ENCODE measurements at regions not wholly inside any gene's neighbourhood (a gene's known extent, or its start where the extent isn't known, plus 50 kb on each side); places are given as distances from the start of the nearest gene placed in this dataset.

- Histone ChIP-seq H3K27ac (no peak overlapping the region), H3K36me3 (ENCODE audit: low read depth, missing control alignments) (no peaks in the 10 kb centered on the region), H3K9me3 (no peaks in the 10 kb centered on the region), H3K27me3 (no peaks in the 10 kb centered on the region), H3K4me3 (no peak overlapping the region), H3K4me1 (no peaks in the 10 kb centered on the region)
- 82 to 89% methylated on average over 1 of the region's 1 CpG for WGBS, 2 donors
- intact Hi-C loops (cut with DNase I; ENCODE audit: low total_unique reads): no loop called here
- no peak for TF ChIP-seq POLR2A (IDR thresholded peaks at IDR 0.05)
- TF ChIP-seq, protein P1, sequence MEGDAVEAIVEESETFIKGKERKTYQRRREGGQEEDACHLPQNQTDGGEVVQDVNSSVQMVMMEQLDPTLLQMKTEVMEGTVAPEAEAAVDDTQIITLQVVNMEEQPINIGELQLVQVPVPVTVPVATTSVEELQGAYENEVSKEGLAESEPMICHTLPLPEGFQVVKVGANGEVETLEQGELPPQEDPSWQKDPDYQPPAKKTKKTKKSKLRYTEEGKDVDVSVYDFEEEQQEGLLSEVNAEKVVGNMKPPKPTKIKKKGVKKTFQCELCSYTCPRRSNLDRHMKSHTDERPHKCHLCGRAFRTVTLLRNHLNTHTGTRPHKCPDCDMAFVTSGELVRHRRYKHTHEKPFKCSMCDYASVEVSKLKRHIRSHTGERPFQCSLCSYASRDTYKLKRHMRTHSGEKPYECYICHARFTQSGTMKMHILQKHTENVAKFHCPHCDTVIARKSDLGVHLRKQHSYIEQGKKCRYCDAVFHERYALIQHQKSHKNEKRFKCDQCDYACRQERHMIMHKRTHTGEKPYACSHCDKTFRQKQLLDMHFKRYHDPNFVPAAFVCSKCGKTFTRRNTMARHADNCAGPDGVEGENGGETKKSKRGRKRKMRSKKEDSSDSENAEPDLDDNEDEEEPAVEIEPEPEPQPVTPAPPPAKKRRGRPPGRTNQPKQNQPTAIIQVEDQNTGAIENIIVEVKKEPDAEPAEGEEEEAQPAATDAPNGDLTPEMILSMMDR (IDR thresholded peaks at IDR 0.05): no peak
- no peak for DNase-seq
These were observed 429.6 kb downstream of the RFC3 start for GRCh38 chr13:34247596-34247995.

GRCh38 chr13:34249546-34250039 lies 431.6 kb downstream of the RFC3 start:
- 84 to 86% methylated on average over 3 of the region's 3 CpGs for WGBS, 2 donors
- intact Hi-C loops (cut with DNase I; ENCODE audit: low total_unique reads): no loop called here
- no peak for DNase-seq

GRCh38 chr13:34250151-34250670 lies 432.3 kb downstream of the RFC3 start:
- H3K27me3 ChIP-seq: no peaks in the 10 kb centered on the region
- no peak for TF ChIP-seq POLR2A (IDR thresholded peaks at IDR 0.05)
- no peak overlapping the region for H3K27ac ChIP-seq
- no peaks in the 10 kb centered on the region for H3K9me3 ChIP-seq
- no peaks in the 10 kb centered on the region for H3K4me1 ChIP-seq
- intact Hi-C loops (cut with DNase I; ENCODE audit: low total_unique reads): no loop called here
- 87 to 96% methylated on average over 3 of the region's 3 CpGs for WGBS, 2 donors
- no peak for DNase-seq
- no peak overlapping the region for H3K4me3 ChIP-seq
- no peaks in the 10 kb centered on the region for H3K36me3 ChIP-seq (ENCODE audit: low read depth, missing control alignments)

More at GRCh38 chr13:34249546-34250039, 431.6 kb downstream of the RFC3 start:
- Histone ChIP-seq H3K4me1 (no peaks in the 10 kb centered on the region), H3K4me3 (no peak overlapping the region), H3K27me3 (no peaks in the 10 kb centered on the region), H3K27ac (no peak overlapping the region), H3K9me3 (no peaks in the 10 kb centered on the region), H3K36me3 (ENCODE audit: low read depth, missing control alignments) (no peaks in the 10 kb centered on the region)
- no peak for TF ChIP-seq POLR2A (IDR thresholded peaks at IDR 0.05)
- TF ChIP-seq, protein P1 (IDR thresholded peaks at IDR 0.05): no peak

- no peaks in the 10 kb centered on the region for H3K27me3 ChIP-seq
- H3K4me3 ChIP-seq: no peak overlapping the region
- H3K36me3 ChIP-seq (ENCODE audit: low read depth, missing control alignments): no peaks in the 10 kb centered on the region
- no peak for TF ChIP-seq POLR2A (IDR thresholded peaks at IDR 0.05)
- TF ChIP-seq, protein P1 (IDR thresholded peaks at IDR 0.05): no peak
- no peak overlapping the region for H3K27ac ChIP-seq
- intact Hi-C loops (cut with DNase I; ENCODE audit: low total_unique reads): no loop called here
- no peak for DNase-seq
- no peaks in the 10 kb centered on the region for H3K4me1 ChIP-seq
- no peaks in the 10 kb centered on the region for H3K9me3 ChIP-seq
These were observed 436.4 kb downstream of the RFC3 start for GRCh38 chr13:34254366-34254765.

GRCh38 chr13:34255711-34256110 lies 437.8 kb downstream of the RFC3 start:
- intact Hi-C loops (cut with DNase I; ENCODE audit: low total_unique reads): no loop called here
- 91 to 94% methylated on average over 3 of the region's 3 CpGs for WGBS, 2 donors
- H3K9me3 ChIP-seq: no peaks in the 10 kb centered on the region
- no peak overlapping the region for H3K4me3 ChIP-seq
- DNase-seq: no peak
- H3K27me3 ChIP-seq: no peaks in the 10 kb centered on the region
- no peaks in the 10 kb centered on the region for H3K36me3 ChIP-seq (ENCODE audit: low read depth, missing control alignments)
- no peaks in the 10 kb centered on the region for H3K4me1 ChIP-seq
- no peak overlapping the region for H3K27ac ChIP-seq
- TF ChIP-seq, protein P1 (IDR thresholded peaks at IDR 0.05): no peak
- TF ChIP-seq POLR2A (IDR thresholded peaks at IDR 0.05): no peak

All from testis (tissue), 2 donors.